Stomach (tissue), 4 donors: ENCODE measurements at regions not wholly inside any gene's neighbourhood (a gene's known extent, or its start where the extent isn't known, plus 50 kb on each side); places are given as distances from the start of the nearest gene placed in this dataset.

Source experiments
- CTCF ChIP-seq, 7 experiments: fragments of 450-650 bp in 4 of 7; fragments of 200-600 bp in 3 of 7; sonication (generic) in 3 of 7; IDR thresholded peaks; one replicate each; pipeline ENCODE4 v1.5.1; 2016 to 2019; ENCODE audit warnings: antibody characterized with exemption in 7 of 7, control low read depth in 2 of 7, mild to moderate bottlenecking in 1 of 7
- EP300 ChIP-seq: sonication (generic); formaldehyde crosslinking; IDR thresholded peaks from one replicate; pipeline ENCODE4 v1.6.1; 2017; ENCODE audit warnings: antibody characterized with exemption

DNA sequence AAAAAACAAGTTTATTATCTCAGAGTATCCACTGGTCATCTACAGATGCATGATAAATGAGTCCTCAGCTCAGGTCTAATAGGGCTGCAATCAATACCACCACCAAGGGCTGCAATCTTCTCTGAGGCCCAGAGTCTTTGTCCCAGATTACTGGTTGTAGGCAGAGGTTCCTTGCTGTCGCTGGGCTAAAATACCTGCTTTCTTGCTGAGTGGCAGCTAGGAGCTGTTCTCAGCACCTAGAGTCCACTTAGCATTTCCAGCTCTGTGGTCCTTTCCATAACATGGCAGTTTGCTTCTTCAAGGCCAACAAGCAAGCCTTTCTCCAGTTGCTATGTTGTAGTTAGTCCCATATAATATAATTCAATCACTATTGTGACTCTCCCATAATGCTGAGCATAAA is 351.3 kb downstream of the SLITRK1 start:
- TF ChIP-seq CTCF (IDR thresholded peaks at IDR 0.05) (no peak), EP300 (no peak)
